PC-9 (cell line): ENCODE measurements at regions not wholly inside any gene's neighbourhood (a gene's known extent, or its start where the extent isn't known, plus 50 kb on each side); places are given as distances from the start of the nearest gene placed in this dataset.

ENCODE experiments used
- CTCF ChIP-seq: fragments of 200-600 bp; sonication (generic); conservative IDR thresholded peaks from 2 replicates; pipeline ENCODE4 v1.6.1; 2017; ENCODE audit warnings: mixed run types, antibody characterized with exemption, mild to moderate bottlenecking, moderate library complexity
- EZH2 ChIP-seq: fragments of 200-600 bp; sonication (generic); IDR thresholded peaks from 2 replicates; pipeline ENCODE4 v1.8.0; 2017; ENCODE audit warnings: antibody characterized with exemption, low read depth

DNA sequence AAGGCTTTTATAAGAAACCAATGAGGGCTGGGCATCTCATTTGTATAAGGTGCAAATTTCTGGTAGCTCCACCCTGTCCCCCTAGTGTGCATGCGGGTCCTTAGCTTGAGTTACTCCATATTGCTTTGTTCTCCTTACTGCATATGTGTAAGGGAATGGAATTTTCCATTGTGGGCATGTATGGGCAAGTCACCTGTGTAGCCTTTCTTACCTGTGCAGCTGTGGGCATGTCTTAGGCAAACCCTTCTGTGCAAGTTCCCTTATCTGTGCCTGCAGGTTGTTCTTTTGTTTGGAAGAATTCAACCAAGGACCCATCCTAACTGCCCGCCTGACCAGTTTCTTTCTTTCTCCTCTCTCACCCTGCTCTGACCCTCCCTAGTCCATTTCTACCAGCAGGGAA, 122.8 kb upstream of the HS3ST4 start:
- TF ChIP-seq CTCF: no peak
- TF ChIP-seq EZH2: no peak
